H1 (cell line): ENCODE measurements at regions not wholly inside any gene's neighbourhood (a gene's known extent, or its start where the extent isn't known, plus 50 kb on each side); places are given as distances from the start of the nearest gene placed in this dataset.
"Not testable (repeated sequence)": the region's sequence is repeated elsewhere in the genome, so short reads cannot be mapped to it uniquely, and the experiment has no call there.

Source experiments
- CTCF ChIA-PET: fragments of 300-600 bp; sonication (Branson Sonifier 250); formaldehyde crosslinking; loops from one replicate; lab custom pipeline; 2021; ENCODE audit not compliant: partially characterized antibody; lab: Charles Lee
- POLR2A ChIA-PET: fragments of 300-600 bp; sonication (Branson Sonifier 250); formaldehyde crosslinking; loops from one replicate; lab custom pipeline; 2021; ENCODE audit warnings: inconsistent platforms; ENCODE audit not compliant: partially characterized antibody; lab: Charles Lee
- DNase-seq, 2 experiments: peaks; one replicate each; pipeline versions ENCODE4 v3.0.0 to v3.0.0-alpha.2; 2010 to 2022; ENCODE audit warnings: low spot score in 2 of 2, low read depth in 1 of 2, mixed read lengths in 1 of 2
- FAIRE-seq: peaks from 2 replicates; lab custom pipeline; 2011; peaks lifted over from hg19 to GRCh38; lab: Jason Lieb, UNC
- H2AFZ ChIP-seq: 2 replicates; pipeline ENCODE4 v1.8.1; 2012; ENCODE audit warnings: low read length, inconsistent platforms
- H2AK5ac ChIP-seq: 2 replicates; pipeline ENCODE4 v1.6.1; 2013; ENCODE audit warnings: low read depth, low read length
- H2BK120ac ChIP-seq: replicated peaks from 2 replicates; pipeline ENCODE3; 2013; ENCODE audit warnings: low read depth, low read length, inconsistent platforms
- H2BK12ac ChIP-seq: 2 replicates; pipeline ENCODE4 v1.6.1; 2013; ENCODE audit warnings: low read depth, low read length
- H2BK15ac ChIP-seq: 2 replicates; pipeline ENCODE4 v1.6.1; 2013; ENCODE audit warnings: low read length
- H2BK20ac ChIP-seq: 2 replicates; pipeline ENCODE4 v1.6.1; 2013; ENCODE audit warnings: low read length
- H2BK5ac ChIP-seq: 2 replicates; pipeline ENCODE4 v1.6.1; 2013; ENCODE audit warnings: low read depth, low read length
- H3K14ac ChIP-seq: 2 replicates; pipeline ENCODE4 v1.6.1; 2013; ENCODE audit warnings: inconsistent platforms; ENCODE audit not compliant: insufficient read length
- H3K18ac ChIP-seq: 2 replicates; pipeline ENCODE4 v1.6.1; 2013; ENCODE audit warnings: low read length; ENCODE audit errors: extremely low read depth
- H3K23ac ChIP-seq: 2 replicates; pipeline ENCODE4 v1.6.1; 2013; ENCODE audit warnings: inconsistent platforms; ENCODE audit not compliant: insufficient read length
- H3K23me2 ChIP-seq: 2 replicates; pipeline ENCODE4 v1.6.1; 2013; ENCODE audit warnings: low read depth, low read length
- H3K27ac ChIP-seq: 2 replicates; pipeline ENCODE4 v1.6.1; 2011; ENCODE audit warnings: low read depth, low read length, inconsistent platforms
- H3K27me3 ChIP-seq, 4 experiments: replicated peaks in 1 of 4; 1 replicate in 1 of 4; 2 replicates in 3 of 4; pipeline versions ENCODE4 v1.6.1 to v1.8.1; 2011 to 2013; ENCODE audit warnings: low read length in 3 of 4, mild to moderate bottlenecking in 3 of 4, inconsistent platforms in 2 of 4, mixed read lengths in 2 of 4, moderate library complexity in 1 of 4; ENCODE audit not compliant: control insufficient read depth in 3 of 4, insufficient read depth in 3 of 4; ENCODE audit errors: extremely low read depth in 1 of 4
- H3K36me3 ChIP-seq, 4 experiments: 2 replicates each; pipeline versions ENCODE4 v1.6.1 to v1.8.1; 2011 to 2013; ENCODE audit warnings: mild to moderate bottlenecking in 4 of 4, low read length in 3 of 4, moderate library complexity in 2 of 4, control low read depth in 1 of 4, inconsistent platforms in 1 of 4; ENCODE audit not compliant: insufficient read depth in 4 of 4, control insufficient read depth in 2 of 4
- H3K4ac ChIP-seq: replicated peaks from 2 replicates; pipeline ENCODE3; 2013; ENCODE audit warnings: low read length, low read depth, mixed read lengths, inconsistent platforms; ENCODE audit not compliant: insufficient read length
- H3K4me1 ChIP-seq, 4 experiments: replicated peaks in 1 of 4; 1 replicate in 1 of 4; 2 replicates in 3 of 4; pipeline versions ENCODE4 v1.6.1 to v1.8.1; 2011 to 2013; ENCODE audit warnings: low read length in 3 of 4, inconsistent platforms in 2 of 4, mixed read lengths in 1 of 4; ENCODE audit not compliant: insufficient read depth in 4 of 4, control insufficient read depth in 3 of 4
- H3K4me2 ChIP-seq, 2 experiments: 2 replicates each; pipeline versions ENCODE4 v1.6.1 to v1.8.1; 2011 to 2013; ENCODE audit warnings: low read depth in 2 of 2, low read length in 2 of 2, control low read depth in 1 of 2, inconsistent platforms in 1 of 2, mild to moderate bottlenecking in 1 of 2; ENCODE audit not compliant: insufficient read depth in 1 of 2
- H3K4me3 ChIP-seq, 4 experiments: fragments of 200-600, 300-600 bp in 1 of 4; sonication (generic), shearing (Covaris generic), sonication (Bioruptor Twin) in 1 of 4; 2 replicates each; pipeline versions ENCODE4 v1.5.1 to v1.8.1; 2011 to 2016; ENCODE audit warnings: low read length in 4 of 4, low read depth in 3 of 4, control low read depth in 2 of 4, inconsistent platforms in 2 of 4, mild to moderate bottlenecking in 2 of 4, mixed read lengths in 1 of 4, moderate library complexity in 1 of 4; ENCODE audit not compliant: insufficient read depth in 2 of 4; ENCODE audit errors: extremely low read depth in 1 of 4
- H3K56ac ChIP-seq: replicated peaks from 2 replicates; pipeline ENCODE3; 2013; ENCODE audit warnings: low read depth, mild to moderate bottlenecking, mixed read lengths, low read length, inconsistent platforms; ENCODE audit not compliant: insufficient read length
- H3K79me1 ChIP-seq: 2 replicates; pipeline ENCODE4 v1.6.1; 2013; ENCODE audit warnings: low read depth, low read length, control low read depth
- H3K79me2 ChIP-seq, 2 experiments: 2 replicates each; pipeline versions ENCODE4 v1.6.1 to v1.8.1; 2012 to 2013; ENCODE audit warnings: low read length in 2 of 2, mild to moderate bottlenecking in 2 of 2, inconsistent platforms in 1 of 2; ENCODE audit not compliant: insufficient read depth in 2 of 2, control insufficient read depth in 1 of 2
- H3K9ac ChIP-seq, 4 experiments: replicated peaks in 1 of 4; 1 replicate in 1 of 4; 2 replicates in 3 of 4; pipeline versions ENCODE4 v1.6.1 to v1.8.1; 2011 to 2013; ENCODE audit warnings: low read depth in 3 of 4, low read length in 3 of 4, control low read depth in 2 of 4, mild to moderate bottlenecking in 2 of 4, moderate library complexity in 2 of 4, inconsistent platforms in 1 of 4; ENCODE audit errors: extremely low read depth in 1 of 4
- H3K9me3 ChIP-seq, 2 experiments: 2 replicates each; pipeline versions ENCODE4 v1.6.1 to v1.8.1; 2012 to 2013; ENCODE audit warnings: mild to moderate bottlenecking in 2 of 2, moderate library complexity in 2 of 2, control low read depth in 1 of 2, inconsistent platforms in 1 of 2, low read depth in 1 of 2, low read length in 1 of 2, mixed read lengths in 1 of 2; ENCODE audit not compliant: insufficient read depth in 2 of 2
- H4K20me1 ChIP-seq, 2 experiments: replicated peaks in 1 of 2; 2 replicates each; pipeline versions ENCODE3 to v1.8.1; 2011 to 2013; ENCODE audit warnings: inconsistent platforms in 2 of 2, low read length in 2 of 2, mild to moderate bottlenecking in 1 of 2; ENCODE audit not compliant: insufficient read depth in 2 of 2, control insufficient read depth in 1 of 2
- H4K5ac ChIP-seq: 2 replicates; pipeline ENCODE4 v1.6.1; 2013; ENCODE audit warnings: low read length, low read depth, mixed read lengths, inconsistent platforms; ENCODE audit not compliant: insufficient read length
- H4K8ac ChIP-seq: 2 replicates; pipeline ENCODE4 v1.8.0; 2013; ENCODE audit warnings: mild to moderate bottlenecking, moderate library complexity, low read length, inconsistent platforms; ENCODE audit not compliant: insufficient read depth; ENCODE audit errors: extremely low read depth
- H4K91ac ChIP-seq: replicated peaks from 2 replicates; pipeline ENCODE3; 2013; ENCODE audit warnings: low read length, mixed read lengths, inconsistent platforms; ENCODE audit not compliant: insufficient read length
- WGBS, 2 experiments: shearing (Covaris generic) in 1 of 2; methylation state at CpG; one replicate each; pipeline versions ENCODE4 v1.1.6 to v1.1.7; 2013 to 2015; ENCODE audit warnings: low lambda C conversion rate in 2 of 2, mixed read lengths in 2 of 2, inconsistent platforms in 1 of 2, low coverage in 1 of 2, missing lambda C conversion rate in 1 of 2; ENCODE audit not compliant: insufficient replicate concordance in 2 of 2, insufficient coverage in 1 of 2, insufficient read length in 1 of 2; ENCODE audit errors: extremely low coverage in 1 of 2, missing lambda C conversion rate in 1 of 2; 5-methylcytosine and 5-hydroxymethylcytosine counted together

- WGBS, 2 experiments, result 92% methylated on average over 1 of the region's 1 CpG; no CpG with 5 or more reads in 1 of the 2 experiments
- H4K8ac ChIP-seq, POLR2A ChIA-PET, H4K5ac ChIP-seq, FAIRE-seq, H4K20me1 ChIP-seq, H3K36me3 ChIP-seq, H3K79me1 ChIP-seq, H2BK120ac ChIP-seq, H3K23me2 ChIP-seq, H2BK20ac ChIP-seq, H2BK15ac ChIP-seq, H4K91ac ChIP-seq, H3K18ac ChIP-seq, H3K4me3 ChIP-seq, H3K56ac ChIP-seq, H3K27ac ChIP-seq, H3K4me1 ChIP-seq, H3K79me2 ChIP-seq, H3K4ac ChIP-seq, H3K23ac ChIP-seq, H3K27me3 ChIP-seq, H3K9ac ChIP-seq, H2AK5ac ChIP-seq, H2AFZ ChIP-seq, H2BK5ac ChIP-seq, H3K4me2 ChIP-seq, DNase-seq, H3K9me3 ChIP-seq, H2BK12ac ChIP-seq, H3K14ac ChIP-seq: not testable (repeated sequence)
- CTCF ChIA-PET, result interaction anchor here (0.6 to 1.8 kb wide), 6 partner anchors 9 to 1934 kb away, joined by 3 to 5 read pairs (median 3); no protein-coding TSS in a partner anchor
Observed at GRCh38 chr5:108532129-108532445, 150.2 kb upstream of the FBXL17 start.
